ENCODE measurements at regions not wholly inside any gene's neighbourhood (a gene's known extent, or its start where the extent isn't known, plus 50 kb on each side); places are given as distances from the start of the nearest gene placed in this dataset.

DNA sequence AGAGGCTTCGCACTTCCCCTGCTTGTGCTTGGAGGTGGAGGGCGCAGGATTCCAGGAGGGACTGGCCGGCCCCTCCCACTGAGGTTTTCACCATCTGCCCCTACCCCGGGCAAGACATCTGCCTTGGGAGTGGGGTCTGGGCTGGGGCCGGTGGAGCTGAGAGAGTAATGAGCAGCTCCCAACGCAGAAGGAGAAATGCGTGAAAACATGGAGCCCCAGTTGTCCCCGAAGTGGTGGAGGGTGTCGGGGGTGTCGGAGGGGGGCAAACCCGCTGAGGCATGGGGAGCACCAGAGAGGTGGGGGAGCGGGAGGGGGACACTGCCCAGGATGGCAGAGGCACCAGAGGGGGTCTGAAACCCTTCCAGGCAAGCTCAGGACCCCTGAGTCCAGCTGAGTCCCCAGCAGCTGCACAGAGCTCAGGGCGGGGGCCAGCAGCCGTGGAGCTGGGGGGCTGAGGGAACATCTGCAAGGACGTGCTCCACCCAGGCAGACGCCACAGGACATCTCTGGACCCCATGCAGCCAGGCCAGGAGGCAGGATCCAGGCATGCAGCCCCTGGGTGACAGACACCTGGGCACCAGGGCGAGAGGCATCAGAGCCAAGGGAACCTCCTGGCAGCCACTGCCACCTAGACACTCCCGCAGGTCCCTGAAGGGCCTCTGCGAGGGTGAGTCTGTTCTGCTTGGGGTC is 110.6 kb downstream of the SIK1 start:
- DNase-seq: no peak

GRCh38 chr21:43315244-43316137 is 111.4 kb downstream of the SIK1 start:
- DNase-seq: no peak

DNA sequence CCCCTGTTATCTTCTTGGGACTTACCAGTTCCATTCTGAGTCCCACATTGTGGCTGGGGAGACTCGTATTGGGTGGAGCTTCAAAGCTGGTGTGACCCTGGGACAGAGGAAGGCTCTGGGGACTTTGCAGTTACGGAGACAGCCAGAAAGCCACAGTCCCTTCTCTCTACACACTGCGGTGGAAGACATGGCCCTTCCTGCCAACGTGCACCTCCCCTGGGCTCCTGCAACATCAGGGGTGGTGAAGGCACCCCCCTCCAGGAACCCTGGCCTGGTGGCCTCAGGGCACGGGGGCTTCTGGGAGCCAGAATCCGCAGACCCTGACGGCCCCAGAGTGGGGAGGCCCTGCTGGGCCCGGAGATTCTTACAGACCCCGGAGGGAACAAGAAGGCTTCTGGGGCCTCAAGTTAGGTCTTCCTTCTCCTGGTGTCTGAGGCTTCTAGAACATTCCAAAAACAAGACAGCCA is 113.0 kb downstream of the SIK1 start:
- no peak for DNase-seq

DNA sequence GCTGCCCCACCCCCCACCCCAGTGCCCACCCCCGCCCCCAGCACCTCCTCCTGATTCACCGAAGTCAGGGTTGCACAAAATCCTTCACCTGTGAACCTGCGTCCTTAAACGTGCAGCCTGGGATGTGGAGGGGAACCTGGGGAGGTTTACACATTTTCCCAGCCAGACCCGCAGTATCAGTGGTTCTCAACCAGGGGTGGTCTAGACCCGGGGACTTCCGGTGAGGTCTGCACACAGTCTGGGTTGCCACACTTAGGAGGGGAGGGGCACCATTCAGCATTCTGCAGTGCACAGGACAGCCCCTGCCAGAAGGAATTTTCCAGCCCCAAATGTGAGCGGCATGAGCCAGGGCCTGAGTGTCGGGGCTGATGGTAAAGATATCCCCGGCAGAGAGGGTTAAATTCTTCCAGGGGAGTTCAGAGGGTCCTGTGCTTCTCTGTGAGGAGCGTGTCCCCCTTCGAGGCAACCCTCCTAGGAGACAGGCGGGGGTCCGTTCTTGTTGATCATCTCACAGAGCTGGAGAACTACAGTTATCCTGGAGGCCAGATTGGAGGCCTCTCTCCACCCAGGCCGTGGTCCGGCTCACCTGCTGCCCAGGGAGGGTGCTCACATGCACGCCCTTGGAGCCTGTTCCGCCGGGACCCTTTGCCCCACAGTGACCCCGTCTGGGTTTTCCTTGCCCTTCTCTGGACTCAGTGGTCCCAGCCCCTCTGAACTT is 113.6 kb downstream of the SIK1 start:
- DNase-seq: no peak

DNA sequence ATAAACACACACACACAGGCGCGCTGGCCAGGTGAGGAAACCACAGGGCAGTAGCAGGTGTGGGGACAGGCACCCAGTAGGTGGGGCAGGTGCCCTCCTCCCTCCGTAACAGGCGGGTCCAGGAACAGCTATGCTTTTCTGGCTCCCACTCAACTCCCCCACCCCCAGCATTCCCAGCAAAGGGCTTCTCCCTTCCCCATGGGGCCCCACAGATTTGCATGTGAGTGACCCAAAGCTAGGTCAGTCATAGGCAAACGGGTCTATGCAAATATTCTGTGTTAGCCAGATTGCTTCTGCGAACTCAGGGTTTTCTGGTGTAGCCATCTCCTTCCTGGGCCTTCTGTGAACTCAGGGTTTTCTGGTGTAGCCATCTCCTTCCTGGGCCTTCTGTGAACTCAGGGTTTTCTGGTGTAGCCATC is 114.2 kb downstream of the SIK1 start:
- no peak for DNase-seq

- no peak for DNase-seq
These were observed 114.9 kb downstream of the SIK1 start for GRCh38 chr21:43312011-43312410.

GRCh38 chr21:43311301-43311817 is 115.6 kb downstream of the SIK1 start:
- DNase-seq: no peak

GRCh38 chr21:43308815-43309283 is 118.1 kb downstream of the SIK1 start:
- no peak for DNase-seq

GRCh38 chr21:43308101-43308814 is 118.7 kb downstream of the SIK1 start:
- no peak for DNase-seq

DNA sequence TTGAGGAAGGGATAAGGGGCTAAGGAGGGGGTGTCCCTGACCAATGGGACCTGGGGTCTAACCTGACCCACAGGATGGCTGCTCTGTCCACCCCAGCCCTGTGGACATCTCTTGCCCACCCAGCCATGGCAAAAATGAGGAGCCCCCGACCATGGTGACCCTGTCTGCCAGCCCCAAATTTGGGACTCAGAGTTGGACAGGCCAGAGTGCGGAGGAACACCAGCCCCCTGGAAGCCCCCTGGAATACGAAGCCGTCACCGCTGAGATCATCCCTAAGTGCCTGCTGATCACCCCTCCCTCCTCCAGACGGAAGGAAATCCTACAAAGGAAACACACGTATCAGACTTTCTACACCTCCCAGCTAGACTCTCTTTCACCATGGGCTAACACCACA is 119.3 kb downstream of the SIK1 start:
- no peak for DNase-seq

DNA sequence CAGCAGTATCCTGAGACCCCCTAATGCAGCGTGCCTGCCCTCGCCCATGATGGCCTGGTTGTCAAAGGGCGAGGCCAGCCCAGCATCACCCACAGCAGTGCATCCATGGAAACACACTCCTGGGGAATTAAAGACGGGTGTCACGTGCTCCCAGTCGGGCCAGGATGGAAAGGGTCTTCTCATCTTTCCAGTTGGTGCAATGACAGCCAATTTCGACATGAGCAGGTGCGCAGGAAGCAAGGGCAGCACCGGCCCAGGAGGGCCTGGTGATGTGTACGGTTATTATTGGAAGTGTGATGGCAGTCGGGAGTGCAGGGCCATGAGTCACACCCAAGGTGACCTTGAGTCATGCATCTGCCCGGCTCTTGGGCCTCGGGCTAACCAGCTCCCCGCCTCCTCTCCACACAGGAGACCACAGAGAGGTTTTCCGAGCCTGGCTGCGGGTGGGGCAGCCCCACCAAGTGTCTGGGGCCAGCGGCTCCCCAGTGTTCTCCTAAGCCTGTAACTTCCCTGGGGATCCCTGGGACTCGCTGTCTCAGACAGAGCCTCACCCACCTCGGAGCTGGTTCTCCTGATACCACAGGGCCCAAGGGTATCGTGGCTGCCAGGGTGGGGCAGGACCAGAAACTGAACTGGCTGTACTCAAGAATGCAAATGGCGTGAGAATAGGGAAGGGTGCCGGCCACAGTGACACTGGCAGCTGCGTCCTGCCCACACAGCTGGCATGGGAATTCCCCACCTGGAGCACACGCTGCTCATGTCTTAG is 119.8 kb downstream of the SIK1 start:
- no peak for DNase-seq

DNA sequence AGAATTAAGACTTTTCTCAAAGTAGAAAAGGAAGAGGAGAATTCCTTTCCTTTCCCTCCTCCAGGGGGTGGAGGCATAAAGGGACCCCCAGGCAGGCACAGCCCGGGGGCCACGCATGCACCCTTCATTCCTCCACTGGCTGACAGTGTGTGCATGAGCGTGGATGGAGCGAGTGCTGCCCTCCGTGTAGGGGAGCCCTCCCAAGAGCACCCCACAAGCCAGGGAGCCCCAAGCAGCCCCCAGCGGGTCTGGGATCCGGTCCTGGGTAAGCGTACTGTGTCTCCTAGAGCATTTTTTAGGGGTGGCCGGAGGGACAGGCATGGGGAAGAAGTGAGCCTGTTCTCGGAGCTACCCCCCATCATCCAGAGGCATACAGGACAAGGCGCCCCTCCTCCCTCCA is 120.5 kb downstream of the SIK1 start:
- no peak for DNase-seq

DNA sequence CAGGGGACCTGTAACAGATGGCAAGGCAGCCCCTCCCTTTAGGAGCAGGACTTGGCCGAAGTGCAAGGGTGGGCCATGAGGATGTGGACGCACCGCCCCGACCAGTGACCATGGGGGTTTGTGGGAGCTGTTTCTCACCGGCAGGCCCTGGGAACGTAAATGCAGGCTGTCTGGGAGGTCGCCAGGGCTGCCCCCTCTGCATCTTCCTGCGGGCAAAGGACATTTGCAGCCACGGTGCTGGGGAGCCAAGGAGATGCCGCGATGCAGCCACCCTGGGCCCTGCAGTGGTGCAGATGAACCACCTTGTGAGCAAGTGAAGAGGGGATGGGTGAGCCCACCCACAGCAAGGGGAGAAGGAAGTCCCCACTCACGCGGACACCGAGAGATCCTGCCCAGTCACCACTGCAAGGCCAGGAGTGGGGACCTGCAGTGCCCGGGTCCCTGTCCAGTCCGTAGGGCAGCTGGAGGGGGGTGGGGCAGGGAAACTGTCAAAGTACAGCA is 121.1 kb downstream of the SIK1 start:
- no peak for DNase-seq

GRCh38 chr21:43305336-43305665 is 121.6 kb downstream of the SIK1 start:
- no peak for DNase-seq

DNA sequence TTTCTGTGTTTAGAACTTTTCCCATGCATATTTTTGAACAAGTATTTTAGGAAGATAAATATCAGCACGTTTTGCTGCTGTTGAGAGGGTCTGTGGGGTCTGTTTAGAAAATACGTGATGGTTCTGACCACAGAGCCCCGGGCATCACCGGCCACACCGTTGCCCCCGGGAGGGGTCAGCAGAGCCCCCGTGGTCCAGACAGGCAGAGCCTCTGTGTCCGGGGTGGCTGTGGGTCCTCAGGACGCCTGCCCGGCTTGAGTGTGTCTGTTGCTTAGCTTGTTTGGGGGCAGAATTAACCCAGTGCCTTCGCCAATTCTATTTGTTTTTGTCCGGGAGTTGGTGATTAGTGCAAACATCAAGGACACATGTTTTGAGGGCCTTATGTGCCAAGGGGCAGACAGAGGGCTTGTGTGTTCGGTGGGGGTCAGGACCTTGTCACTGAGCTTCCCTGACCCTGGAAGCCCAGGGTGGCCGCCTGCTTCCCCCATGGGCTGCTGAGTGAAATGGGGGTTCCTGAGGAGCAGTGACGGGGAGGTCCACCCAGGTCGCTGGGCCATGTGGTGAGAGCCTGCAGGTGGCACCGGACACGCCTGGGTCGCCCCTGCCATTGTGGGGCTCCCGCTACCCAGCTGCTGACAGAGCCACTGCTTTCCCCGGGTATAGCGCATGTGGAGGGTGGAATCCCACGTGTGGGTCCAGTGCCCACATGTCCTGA is 122.2 kb downstream of the SIK1 start:
- no peak for DNase-seq

DNA sequence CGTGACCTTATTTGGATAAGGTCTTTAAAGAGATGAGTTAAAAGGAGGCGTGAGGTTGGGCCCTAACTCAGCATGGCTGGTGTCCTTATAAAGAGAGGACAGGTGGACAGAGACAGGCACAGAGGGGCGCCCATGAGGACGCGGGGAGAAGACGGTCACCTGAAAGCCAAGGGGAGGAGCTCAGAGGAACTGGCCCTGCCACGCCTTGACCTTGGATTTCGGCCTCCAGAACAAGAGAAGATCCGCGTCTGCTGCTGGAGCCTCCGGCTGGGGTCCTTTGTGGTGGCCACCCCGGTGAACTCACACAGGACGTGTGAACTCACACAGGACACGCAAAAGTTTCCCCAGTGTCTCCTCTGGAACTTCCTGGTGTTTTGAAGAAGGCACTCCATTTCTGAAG is 122.7 kb downstream of the SIK1 start:
- DNase-seq: no peak

- DNase-seq: no peak
These were observed 123.4 kb downstream of the SIK1 start for GRCh38 chr21:43303275-43304178.

GRCh38 chr21:43302769-43303168 is 124.2 kb downstream of the SIK1 start:
- DNase-seq: no peak

- DNase-seq: no peak
These were observed 124.8 kb downstream of the SIK1 start for GRCh38 chr21:43302062-43302700.
